CD4-positive, alpha-beta T cell treated with Interleukin-1 beta for 1 hour (primary cell): ENCODE measurements at regions not wholly inside any gene's neighbourhood (a gene's known extent, or its start where the extent isn't known, plus 50 kb on each side); places are given as distances from the start of the nearest gene placed in this dataset.
"Not testable (repeated sequence)": the region's sequence is repeated elsewhere in the genome, so short reads cannot be mapped to it uniquely, and the experiment has no call there.

ENCODE experiments used
- DNase-seq, 2 donors: peaks; one replicate each; pipeline ENCODE4 v3.0.0-alpha.2; 2020 to 2022

DNA sequence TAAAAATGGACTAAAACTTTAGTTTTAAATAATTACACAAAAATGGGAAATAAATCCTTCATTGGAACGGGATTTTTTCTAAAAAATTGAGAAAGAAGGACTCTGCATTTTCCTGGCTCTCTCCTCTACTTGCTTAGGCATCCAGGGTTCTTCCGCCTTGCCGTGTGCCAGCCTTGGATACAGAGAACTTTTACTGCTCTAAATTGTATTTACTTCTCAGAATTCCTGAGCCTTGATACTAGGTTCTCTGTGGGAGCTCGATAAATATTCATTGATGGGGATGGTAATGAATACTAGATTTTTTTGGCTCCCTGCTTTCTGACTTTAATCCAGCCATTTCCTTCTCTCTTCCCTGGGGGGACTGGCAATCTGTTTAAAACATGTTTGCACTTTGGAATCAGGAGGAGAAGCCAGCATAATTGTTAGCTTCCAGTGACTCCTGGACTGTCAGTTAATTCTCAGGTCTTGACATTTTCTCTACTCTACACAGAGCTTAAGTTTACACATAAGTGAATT lies 746.1 kb upstream of the LRRTM1 start:
- no peak for DNase-seq

DNA sequence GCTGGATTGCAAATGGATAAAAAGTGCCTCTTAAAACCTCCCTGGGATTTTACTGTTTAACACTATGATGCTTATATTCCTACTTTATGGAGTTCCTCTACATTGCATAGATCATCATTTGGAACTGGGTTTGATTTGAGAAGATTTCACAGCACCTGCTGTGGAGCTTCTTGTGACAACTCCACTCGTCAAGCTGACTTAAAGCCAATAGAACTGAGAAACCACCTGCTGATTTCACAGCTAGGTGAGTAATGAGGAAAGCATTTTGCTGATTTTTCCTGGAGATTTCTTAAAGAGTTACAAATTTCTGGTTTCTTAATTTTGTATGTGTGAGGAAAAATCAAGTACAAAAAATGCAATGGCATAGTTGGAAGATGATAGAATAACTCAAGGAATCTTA lies 739.1 kb upstream of the LRRTM1 start:
- DNase-seq: no peak

DNA sequence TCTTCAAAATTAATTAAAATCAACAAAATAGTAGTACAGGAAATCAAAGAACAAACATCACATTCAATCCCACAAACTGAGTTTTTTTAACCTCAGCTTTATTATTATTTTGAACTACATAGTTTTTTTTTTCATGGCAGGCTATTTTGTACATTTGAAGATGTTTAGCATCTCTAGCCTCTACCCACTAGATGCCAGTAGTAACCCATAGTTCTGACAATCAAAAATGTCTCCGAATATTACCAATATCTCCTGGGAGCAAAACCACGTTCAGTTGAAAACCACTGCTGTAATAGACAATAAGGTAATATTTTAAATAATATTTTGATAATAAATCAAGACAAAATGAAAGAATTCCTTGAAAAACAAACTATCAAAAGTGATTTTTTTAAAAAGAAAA lies 702.6 kb upstream of the LRRTM1 start:
- no peak for DNase-seq

DNA sequence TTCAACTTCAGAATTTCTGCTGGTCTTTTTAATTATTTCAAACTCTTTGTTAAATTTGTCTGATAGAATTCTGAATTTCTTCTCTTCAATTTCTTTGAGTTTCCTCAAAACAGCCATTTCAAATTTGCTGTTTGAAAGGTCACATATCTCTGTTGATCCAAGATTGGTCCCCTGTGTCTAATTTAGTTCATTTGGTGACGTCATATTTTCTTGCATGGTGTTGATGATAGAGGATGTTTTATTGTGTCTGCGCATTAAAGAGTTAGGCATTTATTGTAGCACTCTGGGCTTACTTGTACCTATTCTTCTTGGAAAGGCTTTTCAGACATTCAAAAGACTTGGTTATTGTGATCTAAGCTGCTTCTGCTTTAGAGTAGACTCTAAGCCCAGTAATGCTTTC lies 698.4 kb upstream of the LRRTM1 start:
- DNase-seq: no peak

DNA sequence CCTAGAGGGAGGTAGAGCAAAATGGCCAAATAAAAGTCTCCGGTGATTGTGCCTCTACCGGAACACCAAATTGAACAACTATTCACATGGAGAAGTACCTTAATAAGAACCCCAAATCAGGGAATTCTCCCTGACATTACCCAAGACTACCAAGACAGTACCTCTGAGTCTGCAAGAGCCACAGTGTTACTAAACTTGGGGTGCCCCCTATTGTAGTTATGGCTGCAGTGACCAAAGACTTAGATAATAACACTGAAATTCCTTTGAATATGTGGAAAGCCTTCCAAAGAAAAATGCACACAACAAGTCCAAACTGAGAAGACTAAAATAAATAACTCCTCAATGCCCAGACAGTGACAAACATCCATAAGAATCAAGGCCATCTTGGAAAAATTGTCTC lies 682.9 kb upstream of the LRRTM1 start:
- no peak for DNase-seq

DNA sequence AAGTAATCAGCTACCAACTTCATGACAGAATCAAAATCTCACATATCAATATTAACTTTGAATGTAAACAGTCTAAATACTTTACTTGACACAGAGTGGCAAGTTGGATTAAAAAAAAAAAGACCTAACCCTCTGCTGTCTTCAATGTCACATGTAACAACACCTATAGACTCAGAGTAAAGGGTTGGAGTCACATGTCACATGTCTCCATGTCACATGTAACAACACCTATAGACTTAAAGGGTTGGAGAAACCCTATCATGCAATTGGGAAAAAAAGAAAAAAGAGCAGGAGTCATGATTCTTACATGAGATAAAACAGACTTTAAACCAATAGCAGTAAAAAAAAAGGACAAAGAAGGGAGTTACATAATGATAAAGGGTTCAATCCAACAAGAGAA lies 665.3 kb upstream of the LRRTM1 start:
- DNase-seq: no peak

DNA sequence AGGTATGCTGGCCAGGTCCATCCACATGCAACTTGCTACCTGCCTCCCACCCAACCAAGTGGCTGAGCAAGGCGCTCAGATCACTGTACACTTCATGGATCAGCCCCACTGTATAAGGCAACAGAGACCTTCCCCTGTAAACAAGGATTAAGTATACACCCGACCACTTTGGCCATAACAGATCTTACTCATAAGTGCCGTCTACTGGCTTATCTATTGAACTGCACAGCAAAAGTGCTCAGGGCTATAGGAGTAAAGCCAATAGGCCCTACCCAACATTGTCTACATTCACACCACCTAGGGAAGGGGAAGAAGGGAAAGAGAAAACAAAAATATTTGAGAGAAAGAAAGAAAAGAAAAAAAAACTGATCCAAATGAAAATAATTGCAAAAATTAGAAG lies 663.9 kb upstream of the LRRTM1 start:
- DNase-seq: no peak

DNA sequence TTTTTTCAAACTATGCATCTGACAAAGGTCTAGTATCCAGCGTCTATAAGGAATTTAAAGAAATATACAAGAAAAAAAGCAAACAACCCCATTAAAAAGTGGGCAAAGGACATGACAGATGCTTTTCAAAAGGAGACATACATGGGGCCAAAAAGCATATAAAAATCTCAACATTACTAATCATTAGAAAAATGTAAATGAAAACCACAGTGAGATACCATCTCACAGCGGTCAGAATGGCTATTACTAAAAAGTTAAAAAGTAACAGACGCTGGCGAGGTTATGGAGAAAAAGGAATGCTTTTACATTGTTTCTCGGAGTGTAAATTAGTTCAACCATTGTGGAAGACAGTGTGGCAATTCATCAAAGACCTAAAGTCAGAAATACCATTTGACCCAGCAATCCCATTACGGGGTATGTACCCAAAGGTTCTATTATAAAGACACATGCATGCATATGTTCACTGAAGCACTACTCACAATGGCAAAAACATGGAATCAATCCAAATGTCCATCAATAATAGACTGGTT lies 643.1 kb upstream of the LRRTM1 start:
- DNase-seq: no peak

DNA sequence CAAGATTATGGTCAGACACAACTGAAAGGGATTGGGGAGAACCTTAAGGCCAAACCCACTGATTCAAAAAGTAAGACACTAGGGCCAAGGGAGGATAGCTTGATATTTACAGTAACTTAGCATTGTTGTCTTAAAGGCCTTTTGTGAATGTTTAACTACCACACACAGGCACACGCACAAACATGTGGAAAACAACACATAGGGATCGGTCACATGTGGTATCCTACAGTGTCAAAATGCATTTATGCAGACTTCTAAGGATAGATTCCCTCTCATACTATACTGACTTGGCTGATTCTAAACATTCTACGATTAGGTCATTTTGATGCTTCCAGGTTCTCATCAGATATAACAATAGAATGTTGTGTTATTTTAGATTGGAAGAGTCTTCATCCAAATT lies 638.9 kb upstream of the LRRTM1 start:
- DNase-seq: no peak

DNA sequence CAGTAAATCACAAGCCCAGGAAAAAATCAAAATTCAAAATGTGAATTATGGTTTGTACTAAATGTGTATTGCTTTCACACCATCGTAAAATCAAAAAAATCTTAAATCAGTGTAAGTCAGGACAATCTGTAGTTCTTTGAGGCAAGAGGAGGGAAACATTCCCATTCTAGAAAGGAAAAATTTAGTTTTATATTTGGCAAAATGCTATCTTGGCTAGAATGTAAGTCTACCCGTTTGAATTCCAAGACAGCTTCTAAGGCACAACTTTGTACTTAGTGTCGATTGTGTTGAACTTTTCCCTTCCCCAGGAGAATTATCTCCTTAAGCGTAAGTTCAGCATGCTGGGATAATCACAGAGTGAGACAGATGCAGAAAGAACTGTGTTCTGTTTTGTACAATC lies 638.2 kb upstream of the LRRTM1 start:
- no peak for DNase-seq

DNA sequence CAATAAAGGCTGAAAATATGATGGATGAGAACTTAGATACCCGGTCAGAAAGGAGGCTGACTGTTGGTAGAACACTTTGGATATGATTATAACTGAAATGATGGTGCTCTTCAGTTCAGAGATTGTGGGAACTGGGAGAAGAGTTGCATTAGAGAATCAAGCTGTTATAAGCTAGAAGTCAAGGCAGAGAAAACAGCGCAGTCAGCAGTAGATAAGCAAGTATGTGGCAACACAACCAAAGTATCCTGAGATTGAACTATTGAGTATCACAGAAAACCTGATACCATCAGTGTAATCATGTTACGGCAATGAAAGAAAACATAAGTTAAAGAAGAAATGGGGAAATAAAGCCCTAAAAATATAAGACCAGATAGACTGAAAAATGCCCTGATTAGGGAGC lies 633.9 kb upstream of the LRRTM1 start:
- no peak for DNase-seq

DNA sequence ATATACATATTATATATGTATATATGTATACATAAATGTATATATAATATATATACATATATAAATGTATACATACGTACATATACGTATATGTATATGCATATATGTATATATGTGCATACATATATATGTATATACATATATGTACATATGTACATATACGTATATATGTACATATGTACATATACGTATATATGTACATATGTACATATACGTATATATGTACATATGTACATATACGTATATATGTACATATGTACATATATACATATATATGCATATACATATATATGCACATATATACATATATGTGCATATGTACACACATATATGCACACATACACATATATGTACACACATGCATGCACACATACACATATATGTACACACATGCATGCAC lies 627.3 kb upstream of the LRRTM1 start:
- not testable (repeated sequence) for DNase-seq

DNA sequence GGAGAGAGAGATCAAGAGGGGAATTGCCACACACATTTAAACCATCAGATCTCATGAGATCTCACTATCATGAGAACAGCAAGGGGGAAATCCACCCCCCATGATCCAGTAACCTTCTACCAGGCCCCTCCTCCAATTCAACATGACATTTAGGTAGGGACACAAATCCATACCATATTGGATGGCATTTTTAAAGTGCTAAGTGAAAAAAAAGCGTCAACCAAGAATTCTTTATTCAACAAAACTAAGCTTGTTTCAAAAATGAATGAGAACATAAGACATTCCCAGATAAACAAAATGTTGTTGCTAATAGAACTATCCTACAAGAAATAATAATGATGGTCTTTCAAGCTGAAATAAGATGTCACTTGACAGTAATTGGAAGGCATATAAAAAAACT lies 626.2 kb upstream of the LRRTM1 start:
- no peak for DNase-seq

DNA sequence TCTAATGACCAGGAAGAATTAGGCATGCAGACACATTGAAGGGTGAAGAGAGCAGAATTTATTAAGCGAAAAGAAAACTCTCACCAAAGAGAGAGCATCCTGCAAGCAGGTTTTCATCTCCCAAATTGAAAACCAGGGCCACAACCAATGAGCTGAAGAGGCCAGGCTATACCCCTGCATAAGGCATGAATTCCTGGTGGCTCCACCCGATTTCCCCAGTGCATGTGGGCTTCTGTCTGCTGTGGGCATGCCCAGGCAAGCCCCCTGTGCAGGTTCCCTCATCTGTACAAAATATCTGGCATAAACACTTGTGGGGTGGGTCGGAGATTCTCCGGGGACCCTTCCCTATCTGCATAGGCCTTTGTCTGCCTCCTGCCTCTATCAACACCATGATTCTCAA lies 621.6 kb upstream of the LRRTM1 start:
- no peak for DNase-seq

DNA sequence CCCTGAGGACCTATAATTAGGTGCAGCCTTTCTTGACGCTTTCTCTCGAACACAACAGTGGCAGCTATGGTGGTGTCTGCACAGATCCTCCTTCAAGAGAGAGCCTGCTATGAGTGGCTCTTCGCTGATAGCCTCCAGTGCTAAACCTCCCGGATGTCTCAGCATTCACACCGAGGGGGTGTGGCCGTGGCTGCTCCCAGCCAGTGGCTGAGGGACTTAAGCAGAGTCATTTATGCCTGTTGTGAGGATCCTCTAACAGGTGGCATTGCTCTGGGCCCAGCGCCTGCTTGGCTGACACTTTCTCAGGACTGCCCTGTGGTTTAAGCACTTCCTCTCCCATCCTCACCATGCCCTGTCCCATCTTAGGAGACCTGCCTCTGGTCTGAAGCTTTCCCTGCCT lies 592.0 kb upstream of the LRRTM1 start:
- no peak for DNase-seq

DNA sequence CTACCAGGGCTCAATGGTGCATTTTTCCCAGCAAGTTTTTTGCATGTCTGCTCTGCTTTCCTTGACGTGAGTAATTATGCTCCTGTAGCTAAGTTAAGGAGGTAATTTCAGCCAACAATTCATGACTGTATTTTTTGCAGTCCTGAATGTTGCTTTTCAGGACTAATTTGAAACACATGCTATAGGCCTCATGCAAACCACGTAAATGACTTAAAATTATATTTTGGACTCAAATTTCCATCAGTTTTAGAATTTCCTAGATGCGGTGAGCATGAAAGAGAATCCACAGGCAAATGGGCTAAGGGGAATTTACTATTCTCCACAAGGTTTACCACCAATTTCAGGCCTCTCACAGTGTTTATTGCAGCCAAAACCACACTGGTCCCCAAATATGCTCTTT lies 589.9 kb upstream of the LRRTM1 start:
- no peak for DNase-seq

DNA sequence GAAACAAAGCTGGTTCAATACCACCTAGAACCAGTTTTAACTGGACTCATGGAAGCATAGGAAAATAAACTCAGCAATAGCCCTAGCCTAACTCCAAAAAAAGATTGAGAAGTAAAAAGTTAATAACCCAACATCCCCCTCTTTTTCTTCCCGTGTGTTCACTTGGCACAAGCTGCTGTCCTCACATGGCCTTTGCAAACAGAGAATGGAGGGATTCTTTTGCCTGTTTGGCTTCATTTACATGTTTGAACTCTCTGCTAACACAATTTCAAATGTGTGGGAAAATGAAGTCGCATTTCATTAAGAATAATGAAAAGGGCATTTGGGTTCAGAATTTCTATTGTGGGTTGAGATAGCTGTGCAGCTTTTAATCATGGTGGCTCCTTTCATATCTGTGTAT lies 589.2 kb upstream of the LRRTM1 start:
- no peak for DNase-seq

DNA sequence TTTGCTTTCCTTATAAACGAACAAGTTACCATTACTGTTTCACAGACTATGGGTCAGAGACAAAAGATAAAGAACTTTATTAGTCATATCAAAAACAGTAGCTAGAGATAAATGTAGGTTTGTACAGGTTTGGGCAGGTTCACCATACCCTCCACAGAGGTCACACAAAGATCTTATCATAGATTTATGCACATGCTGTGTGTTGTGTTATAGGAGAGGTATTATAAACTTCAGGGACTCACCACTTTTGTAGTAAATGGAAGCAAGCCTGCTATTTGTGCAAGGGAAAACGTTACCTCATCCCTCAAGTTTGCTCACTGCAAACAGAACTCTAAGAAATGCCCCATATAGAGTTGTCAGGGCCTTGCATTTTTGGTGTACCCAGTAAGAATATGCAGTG lies 584.5 kb upstream of the LRRTM1 start:
- no peak for DNase-seq

DNA sequence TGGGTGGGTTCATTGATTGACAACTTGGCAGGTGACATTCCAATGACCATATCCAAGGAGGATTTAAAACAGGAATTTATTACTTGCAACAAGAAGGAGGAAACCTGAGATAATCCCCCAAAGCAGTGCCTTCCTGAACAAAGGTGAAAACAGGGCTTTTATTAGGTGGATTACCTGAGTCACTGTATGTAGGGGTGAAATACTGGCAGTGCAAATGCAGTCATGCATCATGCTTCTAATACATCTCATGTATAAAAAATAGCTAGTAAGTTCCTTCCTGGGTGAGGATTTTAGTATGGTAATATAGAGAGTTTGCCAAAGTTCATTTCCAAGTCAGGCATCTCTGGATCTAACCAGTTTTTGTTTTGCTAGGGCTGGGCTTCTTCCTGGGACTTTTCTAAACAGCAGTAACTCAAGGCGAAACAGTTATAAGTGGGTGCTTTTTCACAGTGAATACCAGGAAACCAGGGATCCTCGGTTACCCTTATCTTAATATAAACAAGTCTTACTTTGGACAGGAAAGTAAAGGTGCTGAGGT lies 583.4 kb upstream of the LRRTM1 start:
- no peak for DNase-seq

DNA sequence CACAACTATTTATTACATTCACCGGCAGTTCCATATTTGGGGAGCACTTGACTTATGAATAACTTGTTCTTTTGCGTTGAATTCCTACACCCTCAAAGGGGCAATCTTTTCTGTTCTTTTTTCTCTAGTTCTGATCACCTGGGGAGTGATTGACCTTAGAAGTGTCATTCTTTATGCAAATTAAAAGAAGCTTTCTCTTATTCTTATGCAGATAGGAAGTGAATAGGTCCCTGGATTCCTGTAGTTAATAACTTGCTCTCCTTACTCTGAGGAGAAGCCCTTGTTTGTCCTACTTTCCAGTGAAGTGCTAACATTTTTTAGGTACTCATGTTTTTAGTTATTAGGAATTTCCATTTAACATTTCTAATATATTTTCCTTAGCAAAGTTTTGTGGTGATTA lies 569.8 kb upstream of the LRRTM1 start:
- no peak for DNase-seq

DNA sequence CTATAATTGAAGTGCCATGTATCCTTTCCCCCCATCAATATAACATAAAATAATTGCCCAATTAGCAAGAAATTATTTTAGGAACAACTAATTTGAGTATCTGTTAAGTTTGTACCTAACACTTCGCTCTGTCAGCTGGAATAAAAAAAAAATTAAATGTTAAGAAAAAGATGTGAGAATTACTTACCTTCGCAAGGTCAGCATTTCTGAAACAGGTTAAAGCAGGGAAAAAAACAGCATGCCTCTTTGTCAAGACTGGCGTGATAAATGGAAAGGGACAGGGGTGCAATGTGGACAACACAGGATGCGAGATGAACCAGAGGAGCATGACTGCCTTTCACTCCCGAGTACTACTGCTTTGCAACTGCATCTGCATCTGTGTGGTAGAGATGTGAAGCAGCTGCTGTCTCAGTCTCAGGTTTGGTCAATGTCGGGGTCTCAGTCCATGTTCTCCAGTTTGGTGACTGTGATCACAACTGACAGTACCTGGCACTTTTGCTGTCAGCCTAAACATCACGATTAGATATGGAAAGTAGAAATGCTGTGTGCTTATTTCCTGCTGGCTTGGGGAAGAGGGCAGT lies 565.4 kb upstream of the LRRTM1 start:
- no peak for DNase-seq

DNA sequence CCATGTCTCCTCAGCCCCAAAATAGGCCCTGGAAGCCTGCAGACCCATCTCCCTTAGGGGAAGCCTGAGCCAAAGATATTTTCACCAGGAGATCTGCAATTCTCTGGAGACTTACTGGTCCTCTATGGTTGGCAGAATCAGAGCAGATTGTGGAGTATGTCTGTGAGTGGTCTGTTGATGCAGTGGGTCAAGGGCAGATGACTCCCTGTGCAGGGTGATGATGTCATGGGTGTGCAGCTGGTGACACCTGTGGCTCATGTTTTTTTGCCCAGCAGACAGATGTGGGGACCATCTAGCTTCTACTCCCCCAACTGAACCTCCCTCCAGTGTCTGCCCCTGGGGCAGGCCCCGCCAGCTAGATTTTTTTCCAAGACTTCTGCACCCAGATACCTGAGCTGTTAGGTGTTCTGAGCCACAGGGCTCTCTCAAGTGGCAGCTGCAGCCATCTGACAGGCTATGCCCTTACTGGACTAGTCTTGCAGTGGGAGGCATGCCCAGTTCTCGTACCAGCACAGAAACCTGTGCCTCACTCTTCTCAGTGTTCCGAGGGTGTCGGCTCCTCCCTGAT lies 558.7 kb upstream of the LRRTM1 start:
- DNase-seq: no peak

DNA sequence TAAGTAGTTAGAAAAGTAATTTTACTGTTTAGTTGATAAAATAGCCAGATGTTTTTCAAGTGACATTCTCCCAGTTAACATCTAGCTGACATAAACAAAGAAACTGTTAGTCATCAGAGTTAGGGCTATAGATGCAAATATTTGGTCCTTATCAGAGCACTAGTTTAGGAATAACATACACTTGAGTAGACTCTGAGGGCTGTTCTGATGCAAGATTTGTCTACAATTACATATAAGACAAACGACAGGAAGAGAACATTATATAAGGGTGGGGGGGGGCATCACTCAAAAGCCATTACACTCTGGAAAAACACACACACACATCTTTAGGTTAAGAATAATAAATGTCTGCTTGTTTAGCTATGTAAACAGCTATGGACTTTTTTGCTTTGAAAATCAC lies 554.4 kb upstream of the LRRTM1 start:
- no peak for DNase-seq

DNA sequence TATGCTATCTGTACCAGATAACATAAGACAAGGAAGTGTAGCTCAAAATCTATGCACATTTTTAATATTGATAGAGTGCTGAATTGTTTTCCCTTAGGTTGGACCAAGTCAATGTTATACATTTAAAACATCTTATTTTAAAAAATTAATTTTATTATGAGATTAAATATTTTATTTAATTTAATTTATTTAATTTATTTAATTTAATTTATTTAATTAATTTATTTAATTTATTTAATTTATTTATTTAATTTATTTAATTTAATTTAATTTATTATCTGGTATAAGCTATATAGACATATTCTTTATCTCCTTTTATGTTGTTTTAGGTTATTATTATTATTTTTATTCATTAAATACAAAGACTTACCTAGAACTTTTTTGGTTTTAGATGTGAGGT lies 551.7 kb upstream of the LRRTM1 start:
- DNase-seq: no peak

DNA sequence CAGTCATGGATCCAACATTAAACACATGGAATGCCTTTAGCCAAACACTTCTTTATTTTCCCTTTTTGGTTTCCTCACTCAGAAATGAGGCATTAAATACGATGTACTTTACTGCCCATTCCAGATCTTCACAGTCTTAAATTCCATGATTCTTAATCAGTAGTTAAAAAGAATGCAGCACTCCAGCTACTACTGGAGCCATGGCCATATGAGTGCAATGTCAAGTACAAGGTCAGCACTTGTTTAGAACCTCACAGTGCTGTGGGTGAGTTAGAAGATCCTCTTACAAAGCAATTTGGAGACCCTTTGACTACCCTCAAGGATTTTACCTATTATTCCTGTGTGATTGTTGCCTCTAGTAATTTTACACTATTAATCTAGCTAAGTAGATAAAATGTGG lies 550.3 kb upstream of the LRRTM1 start:
- DNase-seq: no peak
